WERI-Rb-1 (cell line): ENCODE measurements at regions not wholly inside any gene's neighbourhood (a gene's known extent, or its start where the extent isn't known, plus 50 kb on each side); places are given as distances from the start of the nearest gene placed in this dataset.

ENCODE experiments used
- DNase-seq: peaks from one replicate; pipeline ENCODE4 v3.0.0-alpha.2; 2020
- H3K27ac ChIP-seq: fragments of 250-450 bp; sonication (Bioruptor Pico); 2 replicates; pipeline ENCODE4 v1.5.1; 2020; ENCODE audit warnings: mild to moderate bottlenecking, moderate library complexity
- H3K27me3 ChIP-seq: fragments of 250-450 bp; sonication (Bioruptor Pico); 2 replicates; pipeline ENCODE4 v1.5.1; 2021; ENCODE audit warnings: mild to moderate bottlenecking, low read depth, moderate library complexity; ENCODE audit not compliant: insufficient read depth, severe bottlenecking
- H3K36me3 ChIP-seq: fragments of 250-450 bp; sonication (Bioruptor Pico); 2 replicates; pipeline ENCODE4 v1.5.1; 2020; ENCODE audit warnings: mild to moderate bottlenecking, moderate library complexity
- H3K4me3 ChIP-seq: 2 replicates; pipeline ENCODE4 v1.5.1; 2011; ENCODE audit warnings: low read depth, mild to moderate bottlenecking, control low read depth, low read length
- H3K9me3 ChIP-seq: fragments of 250-450 bp; sonication (Bioruptor Pico); 2 replicates; pipeline ENCODE4 v1.5.1; 2021; ENCODE audit warnings: mild to moderate bottlenecking, moderate library complexity; ENCODE audit not compliant: severe bottlenecking
- CTCF ChIP-seq: IDR thresholded peaks from 2 replicates; pipeline ENCODE4 v1.5.1; 2011; ENCODE audit warnings: low read depth, mild to moderate bottlenecking, control low read depth, inconsistent platforms, low read length

DNA sequence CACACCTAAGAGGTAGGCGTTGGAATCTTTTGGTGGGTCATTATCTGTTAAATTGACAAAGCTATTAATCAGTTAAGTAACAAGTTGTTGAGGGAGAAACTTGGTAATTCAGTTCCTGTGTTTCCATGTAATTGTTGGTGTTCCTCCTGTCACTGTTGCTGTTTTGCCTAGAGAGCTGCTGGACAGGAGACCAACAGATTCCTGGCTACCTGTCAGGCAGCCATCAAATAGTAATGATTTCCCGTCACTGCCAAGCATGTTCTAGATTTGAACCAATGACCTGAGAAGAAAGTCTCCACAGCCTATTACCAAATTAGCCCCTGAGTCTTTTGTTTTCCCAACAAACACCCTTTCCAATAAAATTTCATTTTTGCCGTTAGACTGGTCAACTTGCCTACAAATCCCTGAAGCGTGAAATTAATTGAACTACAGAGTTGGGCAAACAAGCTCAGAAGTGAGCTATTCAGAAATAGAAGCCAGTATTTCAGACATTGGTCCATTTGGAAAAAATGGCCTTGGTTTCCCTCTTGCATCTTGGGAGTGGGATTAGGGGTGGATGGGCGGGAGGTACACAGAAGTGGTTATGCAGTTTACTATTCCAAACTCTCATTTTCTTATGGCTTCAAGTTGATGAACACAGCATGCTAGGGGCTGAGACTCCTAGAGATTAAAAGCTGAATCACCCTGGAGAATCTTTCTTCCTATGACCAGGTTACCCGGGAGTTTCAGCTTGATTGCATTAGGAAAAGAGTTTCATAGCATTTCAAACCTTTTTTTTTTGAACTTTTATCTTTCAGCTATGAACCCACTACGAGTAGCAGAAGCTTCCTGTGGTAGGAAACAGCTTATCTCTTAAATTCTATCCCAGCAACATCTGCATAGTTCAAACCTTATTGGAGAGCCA, 262.8 kb upstream of the MAF start:
- Histone ChIP-seq H3K27ac (no peak overlapping the region), H3K4me3 (no peak overlapping the region), H3K27me3 (peaks cover 69% of the 10 kb centered on the region), H3K36me3 (no peaks in the 10 kb centered on the region), H3K9me3 (no peaks in the 10 kb centered on the region)
- DNase-seq = no peak
- no peak for TF ChIP-seq CTCF

DNA sequence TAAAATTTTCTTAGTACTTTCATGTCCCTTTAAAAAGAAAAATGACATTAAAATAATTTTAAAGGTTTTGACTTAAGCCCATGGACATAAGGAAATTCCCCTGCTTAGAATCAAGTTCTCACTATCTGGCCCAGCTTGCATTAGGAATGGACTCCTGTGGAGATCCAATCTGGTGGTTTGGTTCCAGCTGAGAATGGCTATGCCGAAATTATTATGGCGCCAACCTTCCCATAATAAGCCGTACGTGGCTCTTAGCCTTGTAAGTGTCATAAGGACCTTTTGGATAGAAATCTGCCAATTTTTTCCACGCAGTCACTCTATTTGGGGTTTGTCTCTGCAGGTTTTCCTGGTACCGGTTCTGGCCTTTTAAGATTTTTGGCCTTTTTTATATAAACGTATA, 262.1 kb upstream of the MAF start:
- no peak overlapping the region for H3K27ac ChIP-seq
- no peak for TF ChIP-seq CTCF
- no peak for DNase-seq
- no peaks in the 10 kb centered on the region for H3K9me3 ChIP-seq
- H3K36me3 ChIP-seq = no peaks in the 10 kb centered on the region
- H3K4me3 ChIP-seq = no peak overlapping the region
- H3K27me3 ChIP-seq = peaks cover 63% of the 10 kb centered on the region

DNA sequence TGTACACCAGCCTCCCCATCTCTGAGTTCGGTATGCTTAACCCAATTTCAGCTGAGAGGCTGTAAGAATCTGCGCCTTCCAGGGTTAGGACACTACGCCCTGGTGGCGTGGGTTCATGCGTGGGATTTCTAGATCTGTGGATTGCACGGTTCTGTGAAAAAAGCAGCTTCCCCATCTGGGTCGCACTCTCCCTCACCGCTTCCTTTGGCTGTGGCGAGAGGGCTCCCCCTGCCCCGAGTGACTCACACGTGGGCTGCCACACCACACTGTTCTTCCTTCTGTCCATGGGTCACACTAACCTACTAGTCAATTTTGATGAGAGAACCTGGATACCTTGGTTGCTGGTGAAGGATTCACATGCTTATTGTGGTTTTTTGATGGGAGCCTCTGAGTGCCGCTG, 256.0 kb upstream of the MAF start:
- Histone ChIP-seq H3K27ac (no peak overlapping the region), H3K9me3 (peaks cover 4% of the 10 kb centered on the region), H3K27me3 (peaks cover 16% of the 10 kb centered on the region), H3K36me3 (no peaks in the 10 kb centered on the region), H3K4me3 (no peak overlapping the region)
- no peak for TF ChIP-seq CTCF
- DNase-seq = no peak

- H3K4me3 ChIP-seq = no peak overlapping the region
- TF ChIP-seq CTCF = no peak
- H3K27ac ChIP-seq = no peak overlapping the region
- H3K36me3 ChIP-seq = no peaks in the 10 kb centered on the region
- no peaks in the 10 kb centered on the region for H3K9me3 ChIP-seq
- no peak for DNase-seq
- peaks cover 60% of the 10 kb centered on the region for H3K27me3 ChIP-seq
Observed at GRCh38 chr16:79850348-79850747, 249.8 kb upstream of the MAF start.

- no peak overlapping the region for H3K4me3 ChIP-seq
- TF ChIP-seq CTCF = no peak
- no peak for DNase-seq
- H3K27me3 ChIP-seq = peaks cover 68% of the 10 kb centered on the region
- no peaks in the 10 kb centered on the region for H3K36me3 ChIP-seq
- no peak overlapping the region for H3K27ac ChIP-seq
- no peaks in the 10 kb centered on the region for H3K9me3 ChIP-seq
Observed at GRCh38 chr16:79849119-79849518, 248.6 kb upstream of the MAF start.

DNA sequence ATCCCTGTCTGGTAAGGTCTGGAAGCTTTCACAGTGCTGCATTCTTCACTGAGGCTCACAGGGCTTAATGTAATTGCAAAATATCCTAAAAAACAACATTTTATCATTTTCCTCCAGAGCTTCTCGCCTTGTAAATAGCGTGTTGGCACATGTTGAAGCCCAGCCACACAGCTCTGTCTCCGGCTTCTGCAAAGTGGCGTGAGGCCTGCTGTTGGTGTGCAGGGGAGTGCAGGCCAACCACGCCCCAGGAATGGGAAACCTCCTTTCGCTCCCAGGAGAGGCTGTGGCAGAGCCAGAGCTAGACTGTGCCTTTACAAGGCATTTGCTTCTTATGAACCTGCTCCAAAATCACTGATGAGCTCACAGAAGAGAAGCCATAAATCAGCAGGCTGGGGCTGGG, 248.2 kb upstream of the MAF start:
- Histone ChIP-seq H3K36me3 (no peaks in the 10 kb centered on the region), H3K9me3 (no peaks in the 10 kb centered on the region), H3K4me3 (no peak overlapping the region), H3K27ac (no peak overlapping the region), H3K27me3 (peaks cover 70% of the 10 kb centered on the region)
- no peak for DNase-seq
- TF ChIP-seq CTCF = no peak
